ENCODE measurements at regions not wholly inside any gene's neighbourhood (a gene's known extent, or its start where the extent isn't known, plus 50 kb on each side); places are given as distances from the start of the nearest gene placed in this dataset.

DNA sequence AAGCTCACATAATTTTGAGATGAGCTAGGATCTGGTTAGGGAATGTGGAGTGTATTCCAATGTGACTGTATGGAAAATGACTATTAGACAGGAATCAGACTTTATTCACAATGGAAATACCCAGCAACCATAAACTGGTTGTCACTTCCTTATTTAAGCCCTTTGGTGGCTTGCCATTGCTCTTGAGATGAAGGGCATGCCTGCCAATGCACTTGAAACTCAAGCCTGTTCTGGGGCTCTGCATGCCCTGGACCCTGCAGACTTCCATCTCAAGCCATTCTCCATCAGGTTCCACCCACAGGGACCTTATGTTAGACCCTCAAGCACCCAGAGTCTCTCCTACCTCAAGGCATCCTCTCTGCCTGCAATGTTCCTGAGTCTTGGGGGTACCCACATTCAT lies 145.5 kb downstream of the MPP7 start:
- no peaks in the 10 kb centered on the region for H4K20me1 ChIP-seq (ENCODE audit: low read depth, low read length)
- H3K4me3 ChIP-seq (ENCODE audit: insufficient read depth, low read length, poor library complexity, severe bottlenecking) = no peak overlapping the region
- no peak overlapping the region for H2AFZ ChIP-seq (ENCODE audit: low read depth, low read length, severe bottlenecking)
- no peaks in the 10 kb centered on the region for H3F3A ChIP-seq (ENCODE audit: insufficient read depth)
- no peaks in the 10 kb centered on the region for H3K36me3 ChIP-seq (ENCODE audit: low read length)
- H3K79me2 ChIP-seq (ENCODE audit: insufficient read depth, low read length) = no peaks in the 10 kb centered on the region
- TF ChIP-seq, protein P1, sequence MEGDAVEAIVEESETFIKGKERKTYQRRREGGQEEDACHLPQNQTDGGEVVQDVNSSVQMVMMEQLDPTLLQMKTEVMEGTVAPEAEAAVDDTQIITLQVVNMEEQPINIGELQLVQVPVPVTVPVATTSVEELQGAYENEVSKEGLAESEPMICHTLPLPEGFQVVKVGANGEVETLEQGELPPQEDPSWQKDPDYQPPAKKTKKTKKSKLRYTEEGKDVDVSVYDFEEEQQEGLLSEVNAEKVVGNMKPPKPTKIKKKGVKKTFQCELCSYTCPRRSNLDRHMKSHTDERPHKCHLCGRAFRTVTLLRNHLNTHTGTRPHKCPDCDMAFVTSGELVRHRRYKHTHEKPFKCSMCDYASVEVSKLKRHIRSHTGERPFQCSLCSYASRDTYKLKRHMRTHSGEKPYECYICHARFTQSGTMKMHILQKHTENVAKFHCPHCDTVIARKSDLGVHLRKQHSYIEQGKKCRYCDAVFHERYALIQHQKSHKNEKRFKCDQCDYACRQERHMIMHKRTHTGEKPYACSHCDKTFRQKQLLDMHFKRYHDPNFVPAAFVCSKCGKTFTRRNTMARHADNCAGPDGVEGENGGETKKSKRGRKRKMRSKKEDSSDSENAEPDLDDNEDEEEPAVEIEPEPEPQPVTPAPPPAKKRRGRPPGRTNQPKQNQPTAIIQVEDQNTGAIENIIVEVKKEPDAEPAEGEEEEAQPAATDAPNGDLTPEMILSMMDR (IDR thresholded peaks at IDR 0.05; ENCODE audit: insufficient read depth, low read length, poor library complexity, severe bottlenecking) = no peak
- no peak for TF ChIP-seq EZH2phosphoT487 (conservative IDR thresholded peaks at IDR 0.05; ENCODE audit: low read length)
- no peak overlapping the region for H3K9ac ChIP-seq (ENCODE audit: low read length)
- no peak overlapping the region for H3K27ac ChIP-seq (ENCODE audit: low read depth, low read length)
- no peaks in the 10 kb centered on the region for H3K9me3 ChIP-seq (ENCODE audit: insufficient read depth, low read length)
- H3K9me2 ChIP-seq (replicated peaks; ENCODE audit: insufficient read depth, low read length) = no peaks in the 10 kb centered on the region
- H3K4me2 ChIP-seq (ENCODE audit: low read depth, low read length, poor library complexity, severe bottlenecking) = no peak overlapping the region
- H3K27me3 ChIP-seq (ENCODE audit: low read length) = no peaks in the 10 kb centered on the region

DNA sequence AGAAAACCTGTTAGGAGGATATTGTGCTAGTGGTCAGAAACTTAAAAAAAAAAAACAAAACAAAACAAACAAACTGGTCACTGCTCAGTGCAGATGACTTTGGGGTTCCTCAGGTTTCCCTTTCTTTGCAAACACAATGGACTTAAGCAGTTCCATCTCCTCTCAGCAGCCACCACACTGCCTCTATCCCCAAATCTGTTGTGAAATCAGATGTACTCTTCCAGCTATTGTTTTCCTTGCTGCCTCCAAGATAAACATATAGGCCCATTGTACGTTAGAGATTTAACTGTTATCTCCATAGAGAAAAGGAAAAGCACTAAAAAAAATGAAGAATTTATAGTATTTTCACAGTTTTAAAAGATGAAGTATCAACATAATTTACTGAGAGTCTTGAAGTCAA lies 147.1 kb downstream of the MPP7 start:
- Histone ChIP-seq H3K27ac (ENCODE audit: low read depth, low read length) (no peak overlapping the region), H3K9ac (ENCODE audit: low read length) (no peak overlapping the region), H3K27me3 (ENCODE audit: low read length) (no peaks in the 10 kb centered on the region), H3K4me3 (ENCODE audit: insufficient read depth, low read length, poor library complexity, severe bottlenecking) (no peak overlapping the region), H2AFZ (ENCODE audit: low read depth, low read length, severe bottlenecking) (no peak overlapping the region), H3F3A (ENCODE audit: insufficient read depth) (no peaks in the 10 kb centered on the region), H3K79me2 (ENCODE audit: insufficient read depth, low read length) (no peaks in the 10 kb centered on the region), H3K9me2 (replicated peaks; ENCODE audit: insufficient read depth, low read length) (no peaks in the 10 kb centered on the region), H3K9me3 (ENCODE audit: insufficient read depth, low read length) (no peaks in the 10 kb centered on the region), H3K4me2 (ENCODE audit: low read depth, low read length, poor library complexity, severe bottlenecking) (no peak overlapping the region), H3K36me3 (ENCODE audit: low read length) (no peaks in the 10 kb centered on the region), H4K20me1 (ENCODE audit: low read depth, low read length) (no peaks in the 10 kb centered on the region)
- no peak for TF ChIP-seq EZH2phosphoT487 (conservative IDR thresholded peaks at IDR 0.05; ENCODE audit: low read length)
- TF ChIP-seq, protein P1 (IDR thresholded peaks at IDR 0.05; ENCODE audit: insufficient read depth, low read length, poor library complexity, severe bottlenecking) = no peak

DNA sequence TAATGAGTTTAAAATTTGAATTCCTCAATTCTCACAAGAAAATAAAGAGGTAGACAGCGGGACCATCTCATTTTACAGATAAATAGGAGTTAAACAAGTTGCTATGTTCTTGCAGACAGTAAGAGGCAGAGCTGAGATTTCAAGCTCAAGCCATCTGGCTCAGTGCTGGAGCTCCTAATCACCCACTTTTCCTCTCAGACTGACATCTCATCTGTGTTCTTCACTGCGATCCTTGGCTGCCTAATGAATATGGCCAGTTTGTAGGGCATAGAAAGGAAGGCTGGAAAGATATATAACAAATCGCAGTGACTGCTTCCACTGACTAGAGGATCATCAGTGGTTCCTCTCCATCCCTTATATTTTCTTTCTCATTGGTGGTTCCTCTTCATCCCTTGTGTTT lies 151.2 kb downstream of the MPP7 start:
- no peaks in the 10 kb centered on the region for H3K9me2 ChIP-seq (replicated peaks; ENCODE audit: insufficient read depth, low read length)
- no peak overlapping the region for H3K27ac ChIP-seq (ENCODE audit: low read depth, low read length)
- H3K9ac ChIP-seq (ENCODE audit: low read length) = no peak overlapping the region
- TF ChIP-seq, protein P1 (IDR thresholded peaks at IDR 0.05; ENCODE audit: insufficient read depth, low read length, poor library complexity, severe bottlenecking) = no peak
- TF ChIP-seq EZH2phosphoT487 (conservative IDR thresholded peaks at IDR 0.05; ENCODE audit: low read length) = no peak
- H4K20me1 ChIP-seq (ENCODE audit: low read depth, low read length) = no peaks in the 10 kb centered on the region
- no peak overlapping the region for H2AFZ ChIP-seq (ENCODE audit: low read depth, low read length, severe bottlenecking)
- H3K36me3 ChIP-seq (ENCODE audit: low read length) = no peaks in the 10 kb centered on the region
- H3K4me3 ChIP-seq (ENCODE audit: insufficient read depth, low read length, poor library complexity, severe bottlenecking) = no peak overlapping the region
- H3K4me2 ChIP-seq (ENCODE audit: low read depth, low read length, poor library complexity, severe bottlenecking) = no peak overlapping the region
- no peaks in the 10 kb centered on the region for H3F3A ChIP-seq (ENCODE audit: insufficient read depth)
- no peaks in the 10 kb centered on the region for H3K79me2 ChIP-seq (ENCODE audit: insufficient read depth, low read length)
- H3K27me3 ChIP-seq (ENCODE audit: low read length) = no peaks in the 10 kb centered on the region
- H3K9me3 ChIP-seq (ENCODE audit: insufficient read depth, low read length) = no peaks in the 10 kb centered on the region
